ENCODE measurements at regions not wholly inside any gene's neighbourhood (a gene's known extent, or its start where the extent isn't known, plus 50 kb on each side); places are given as distances from the start of the nearest gene placed in this dataset.

DNA sequence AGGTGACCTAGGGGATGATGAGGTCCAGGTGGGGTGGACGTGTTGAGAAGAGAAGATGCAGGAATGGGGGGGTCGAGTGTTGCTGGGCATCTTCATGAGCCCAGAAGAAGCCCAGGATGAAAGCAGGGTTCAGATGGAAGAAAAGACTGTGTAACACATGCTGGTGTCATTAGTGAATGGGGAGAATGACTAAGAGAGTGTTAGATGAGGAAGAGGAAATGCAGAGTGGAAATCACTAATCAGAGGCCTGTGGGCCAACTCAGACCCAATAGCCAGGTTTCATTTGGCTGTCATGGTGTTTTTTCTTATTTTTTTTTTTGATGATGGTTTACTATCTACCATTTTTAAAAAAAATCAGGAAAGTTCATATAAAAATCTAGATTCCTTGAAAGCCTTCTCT, 180.8 kb upstream of the CAMK1G start:
- POLR2A ChIA-PET = no interaction called here
- no peak overlapping the region for H3K4me3 ChIP-seq (ENCODE audit: low read depth, low read length)
- CTCF ChIA-PET = interaction anchor here (1.0 kb wide), 1 partner anchor 163 kb away, joined by 3 read pairs; no protein-coding TSS in a partner anchor
- TF ChIP-seq CTCF (IDR thresholded peaks at IDR 0.05; ENCODE audit: insufficient read depth, low read length, missing control alignments) = no peak
- no peak for DNase-seq (ENCODE audit: low read depth, low spot score)

GRCh38 chr1:209403921-209404320, 179.6 kb upstream of the CAMK1G start:
- DNase-seq (ENCODE audit: low read depth, low spot score) = no peak
- no peak for TF ChIP-seq CTCF (IDR thresholded peaks at IDR 0.05; ENCODE audit: insufficient read depth, low read length, missing control alignments)
- CTCF ChIA-PET = interaction anchor here (0.9 to 2.2 kb wide), 3 partner anchors 8 to 201 kb away, joined by 3 to 8 read pairs (median 3); no protein-coding TSS in a partner anchor
- POLR2A ChIA-PET = no interaction called here
- H3K4me3 ChIP-seq (ENCODE audit: low read depth, low read length) = no peak overlapping the region

- CTCF ChIA-PET = interaction anchor here (0.9 to 2.3 kb wide), 5 partner anchors 9 to 201 kb away, joined by 3 to 8 read pairs (median 4); no protein-coding TSS in a partner anchor
- no peak for TF ChIP-seq CTCF (IDR thresholded peaks at IDR 0.05; ENCODE audit: insufficient read depth, low read length, missing control alignments)
- no peak for DNase-seq (ENCODE audit: low read depth, low spot score)
- no peak overlapping the region for H3K4me3 ChIP-seq (ENCODE audit: low read depth, low read length)
- POLR2A ChIA-PET = interaction anchor here (0.5 kb wide), 1 partner anchor 1221 kb away, joined by 4 read pairs; no protein-coding TSS in a partner anchor
Observed at GRCh38 chr1:209404577-209404976, 178.9 kb upstream of the CAMK1G start.

DNA sequence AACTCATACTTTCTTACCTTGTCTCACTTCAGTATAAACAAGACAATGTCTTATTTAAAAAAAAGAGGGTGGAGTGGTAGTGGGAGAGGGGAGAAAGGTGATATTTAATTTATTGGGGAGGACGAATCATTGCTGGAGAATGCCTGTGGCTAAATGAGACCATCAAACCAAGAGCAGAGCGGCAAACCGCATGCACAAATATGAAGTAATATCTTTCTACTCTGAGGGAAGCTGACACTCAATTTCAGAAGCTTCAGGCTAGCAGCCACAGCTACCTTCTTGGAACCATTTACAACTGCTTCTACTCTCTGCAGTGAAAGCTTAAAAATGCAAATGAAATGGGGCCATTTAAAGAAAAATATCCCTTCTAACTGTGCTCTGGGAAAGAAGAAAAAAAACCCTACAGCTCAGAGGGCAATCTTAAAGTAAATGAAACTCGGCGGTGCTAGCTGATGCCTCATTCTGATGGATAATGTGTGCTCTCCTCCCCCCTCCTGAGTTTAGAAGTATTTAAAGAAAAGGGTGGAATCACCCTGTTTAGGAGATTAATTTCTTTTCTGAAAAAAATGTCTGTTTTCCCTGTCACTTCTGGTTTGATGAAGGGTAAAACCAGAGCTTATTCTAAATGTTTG, 178.2 kb upstream of the CAMK1G start:
- DNase-seq (ENCODE audit: low read depth, low spot score) = no peak
- H3K4me3 ChIP-seq (ENCODE audit: low read depth, low read length) = peak overlapping the region; percentile 10
- no peak for TF ChIP-seq CTCF (IDR thresholded peaks at IDR 0.05; ENCODE audit: insufficient read depth, low read length, missing control alignments)
- CTCF ChIA-PET = interaction anchor here (0.6 to 2.3 kb wide), 10 partner anchors 12 to 202 kb away, joined by 3 to 8 read pairs (median 4); no protein-coding TSS in a partner anchor
- POLR2A ChIA-PET = interaction anchor here (0.9 to 1.9 kb wide), 4 partner anchors 10 to 40 kb away, joined by 3 to 8 read pairs (median 4); no protein-coding TSS in a partner anchor

DNA sequence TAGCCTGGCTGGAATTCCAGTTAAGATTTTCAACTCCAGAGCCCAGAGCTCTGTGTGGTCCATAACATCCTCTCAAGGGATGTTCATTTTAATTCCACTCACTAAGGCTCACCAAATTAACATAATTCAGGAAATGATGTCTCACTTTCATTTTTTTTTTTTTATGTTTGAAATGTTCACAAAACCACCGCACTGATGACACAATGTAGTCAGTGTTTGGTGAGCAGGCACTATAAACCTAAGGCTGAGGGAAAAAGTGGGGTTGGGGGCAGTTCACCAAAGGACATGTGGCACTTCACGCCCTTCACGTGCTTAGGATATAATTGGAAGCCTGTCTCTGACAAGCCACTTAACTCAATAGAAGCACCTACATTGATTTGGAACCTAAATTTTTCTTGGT, 177.3 kb upstream of the CAMK1G start:
- POLR2A ChIA-PET = interaction anchor here (0.9 to 1.9 kb wide), 4 partner anchors 9 to 41 kb away, joined by 3 to 8 read pairs (median 4); no protein-coding TSS in a partner anchor
- no peak for DNase-seq (ENCODE audit: low read depth, low spot score)
- TF ChIP-seq CTCF (IDR thresholded peaks at IDR 0.05; ENCODE audit: insufficient read depth, low read length, missing control alignments) = no peak
- no peak overlapping the region for H3K4me3 ChIP-seq (ENCODE audit: low read depth, low read length)
- CTCF ChIA-PET = interaction anchor here (0.6 to 2.3 kb wide), 8 partner anchors 11 to 199 kb away, joined by 3 to 8 read pairs (median 4); no protein-coding TSS in a partner anchor

DNA sequence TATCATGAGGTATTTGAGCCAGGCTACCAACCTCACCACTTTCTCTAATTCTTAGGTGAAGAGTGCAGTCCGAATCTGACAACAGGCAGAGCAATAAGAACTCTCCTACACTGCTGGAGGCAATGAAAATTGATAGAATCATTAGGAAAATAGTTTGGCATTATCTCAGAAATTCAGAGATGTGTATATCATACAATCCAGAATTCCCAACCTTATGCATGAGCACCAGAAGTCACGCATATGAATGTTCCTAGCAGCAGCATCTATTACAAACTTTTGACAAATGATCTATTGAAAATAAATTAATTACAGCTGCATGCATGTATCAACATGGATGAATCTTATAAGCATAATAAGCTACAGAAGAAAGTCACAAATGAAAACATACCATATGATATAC, 176.9 kb upstream of the CAMK1G start:
- CTCF ChIA-PET = interaction anchor here (0.8 to 2.3 kb wide), 6 partner anchors 10 to 55 kb away, joined by 3 to 8 read pairs (median 4); no protein-coding TSS in a partner anchor
- H3K4me3 ChIP-seq (ENCODE audit: low read depth, low read length) = no peak overlapping the region
- POLR2A ChIA-PET = interaction anchor here (1.4 to 1.9 kb wide), 3 partner anchors 9 to 39 kb away, joined by 4 to 8 read pairs (median 4); no protein-coding TSS in a partner anchor
- TF ChIP-seq CTCF (IDR thresholded peaks at IDR 0.05; ENCODE audit: insufficient read depth, low read length, missing control alignments) = no peak
- DNase-seq (ENCODE audit: low read depth, low spot score) = no peak

Data from AG04449 (cell line).